NCI-H748 (cell line): ENCODE measurements at regions not wholly inside any gene's neighbourhood (a gene's known extent, or its start where the extent isn't known, plus 50 kb on each side); places are given as distances from the start of the nearest gene placed in this dataset.

Experiments used
- DNase-seq: peaks from one replicate; lab custom pipeline; 2025; ENCODE audit not compliant: unreplicated experiment; lab: John Stamatoyannopoulos, UW

- no peak for DNase-seq
Observed at GRCh38 chr2:105943977-105944376, 199.3 kb downstream of the NCK2 start.
